IMR-90 (cell line): ENCODE measurements at regions not wholly inside any gene's neighbourhood (a gene's known extent, or its start where the extent isn't known, plus 50 kb on each side); places are given as distances from the start of the nearest gene placed in this dataset.
A peak's percentile ranks its signal among the peaks of the same experiment; 100 is the strongest.

Source experiments
- ATAC-seq: fragments of 200-7000 bp; cut with Tn5 transposase; 2 replicates; pipeline ENCODE4 v1.9.1; 2020; ENCODE audit warnings: low read depth, mild to moderate bottlenecking, moderate library complexity
- BruUV-seq: library from RNA; stranded (reverse); fragments of 400-500 nt; replicated peaks from 2 replicates; lab custom pipeline; 2021; lab: Mats Ljungman, UMichigan
- CTCF ChIA-PET: fragments of 300-600 bp; formaldehyde crosslinking; extraction: SDS; loops from one replicate; lab custom pipeline; 2021; ENCODE audit warnings: antibody characterized with exemption; lab: Yijun Ruan, JAX
- POLR2A ChIA-PET: fragments of 300-600 bp; sonication (Branson Sonifier 250); formaldehyde crosslinking; loops from one replicate; lab custom pipeline; 2022; ENCODE audit warnings: antibody characterized with exemption; ENCODE audit not compliant: unreplicated experiment; lab: Charles Lee
- DNase-seq: peaks from one replicate; pipeline ENCODE4 v3.0.0; 2013
- H2AFZ ChIP-seq: replicated peaks from 2 replicates; pipeline ENCODE3; 2013; ENCODE audit warnings: low read length, mild to moderate bottlenecking; ENCODE audit not compliant: poor library complexity
- H2AK5ac ChIP-seq: 2 replicates; pipeline ENCODE4 v1.6.1; 2013; ENCODE audit warnings: low read depth, low read length, inconsistent platforms
- H2AK9ac ChIP-seq: replicated peaks from 2 replicates; pipeline ENCODE3; 2013; ENCODE audit warnings: mild to moderate bottlenecking, low read depth, low read length, moderate library complexity; ENCODE audit not compliant: poor library complexity
- H2BK120ac ChIP-seq: 2 replicates; pipeline ENCODE4 v1.6.1; 2013; ENCODE audit warnings: low read depth, low read length, inconsistent platforms
- H2BK15ac ChIP-seq: 3 replicates; pipeline ENCODE4 v1.6.1; 2013; ENCODE audit warnings: low read depth, low read length, inconsistent platforms
- H2BK20ac ChIP-seq: 2 replicates; pipeline ENCODE4 v1.6.1; 2013; ENCODE audit warnings: low read depth, mild to moderate bottlenecking, inconsistent platforms, low read length, moderate library complexity
- H2BK5ac ChIP-seq: 2 replicates; pipeline ENCODE4 v1.6.1; 2013; ENCODE audit warnings: mild to moderate bottlenecking, low read depth, low read length, inconsistent platforms; ENCODE audit not compliant: poor library complexity, severe bottlenecking
- H3K14ac ChIP-seq: replicated peaks from 2 replicates; pipeline ENCODE4 v1.6.1; 2013; ENCODE audit warnings: low read depth, low read length, inconsistent platforms
- H3K18ac ChIP-seq: 2 replicates; pipeline ENCODE4 v1.6.1; 2013; ENCODE audit warnings: low read depth, low read length, control low read depth
- H3K23ac ChIP-seq: 2 replicates; pipeline ENCODE4 v1.6.1; 2013; ENCODE audit warnings: low read depth, low read length, inconsistent platforms
- H3K27ac ChIP-seq: 2 replicates; pipeline ENCODE4 v1.5.1; 2013; ENCODE audit warnings: mild to moderate bottlenecking, control low read depth, low read length; ENCODE audit not compliant: insufficient read depth
- H3K27me3 ChIP-seq: 2 replicates; pipeline ENCODE4 v1.6.1; 2013; ENCODE audit warnings: low read length; ENCODE audit not compliant: control insufficient read depth, insufficient read depth
- H3K36me3 ChIP-seq: 2 replicates; pipeline ENCODE4 v1.6.1; 2013; ENCODE audit warnings: low read length, mixed read lengths; ENCODE audit not compliant: control insufficient read depth, insufficient read depth
- H3K4ac ChIP-seq: 2 replicates; pipeline ENCODE4 v1.6.1; 2013; ENCODE audit warnings: low read depth, low read length, inconsistent platforms
- H3K4me1 ChIP-seq: 2 replicates; pipeline ENCODE4 v1.6.1; 2013; ENCODE audit warnings: low read length, mixed read lengths; ENCODE audit not compliant: control insufficient read depth, insufficient read depth
- H3K4me2 ChIP-seq: 2 replicates; pipeline ENCODE4 v1.6.1; 2013; ENCODE audit warnings: low read depth, mild to moderate bottlenecking, control low read depth, low read length, moderate library complexity
- H3K4me3 ChIP-seq: 2 replicates; pipeline ENCODE4 v1.5.1; 2013; ENCODE audit warnings: low read depth, mild to moderate bottlenecking, control low read depth, low read length, moderate library complexity; ENCODE audit not compliant: insufficient read depth
- H3K56ac ChIP-seq: 2 replicates; pipeline ENCODE4 v1.6.1; 2013; ENCODE audit warnings: low read length, inconsistent platforms; ENCODE audit not compliant: insufficient read depth; ENCODE audit errors: extremely low read depth
- H3K79me1 ChIP-seq, 2 experiments: 2 replicates each; pipeline ENCODE4 v1.6.1; 2013; ENCODE audit warnings: low read length in 2 of 2, inconsistent platforms in 1 of 2, low read depth in 1 of 2
- H3K9ac ChIP-seq: 2 replicates; pipeline ENCODE4 v1.6.1; 2013; ENCODE audit warnings: low read depth, low read length, control low read depth
- H3K9me1 ChIP-seq: 2 replicates; pipeline ENCODE4 v1.6.1; 2013; ENCODE audit warnings: low read length, inconsistent platforms; ENCODE audit not compliant: insufficient read depth
- H3K9me3 ChIP-seq: 2 replicates; pipeline ENCODE4 v1.6.1; 2013; ENCODE audit warnings: low read length; ENCODE audit not compliant: control insufficient read depth, insufficient read depth
- H4K20me1 ChIP-seq: 2 replicates; pipeline ENCODE4 v1.6.1; 2013; ENCODE audit warnings: low read length, inconsistent platforms; ENCODE audit not compliant: insufficient read depth
- H4K5ac ChIP-seq: 2 replicates; pipeline ENCODE4 v1.6.1; 2013; ENCODE audit warnings: mild to moderate bottlenecking, low read depth, low read length, control low read depth
- H4K8ac ChIP-seq, 2 experiments: 2 replicates each; pipeline ENCODE4 v1.6.1; 2013; ENCODE audit warnings: low read depth in 2 of 2, low read length in 2 of 2, control low read depth in 1 of 2, inconsistent platforms in 1 of 2
- H4K91ac ChIP-seq: 2 replicates; pipeline ENCODE4 v1.6.1; 2013; ENCODE audit warnings: low read depth, low read length, inconsistent platforms; ENCODE audit not compliant: insufficient read depth
- BHLHE40 ChIP-seq: fragments of 150-350 bp; IDR thresholded peaks from 2 replicates; pipeline ENCODE4 v1.6.1; 2016; ENCODE audit warnings: mild to moderate bottlenecking, low read depth, low read length
- CEBPB ChIP-seq: IDR thresholded peaks from 2 replicates; pipeline ENCODE4 v1.6.1; 2012; ENCODE audit warnings: low read depth, low read length, improper control_type of control experiment
- CHD1 ChIP-seq: IDR thresholded peaks from 2 replicates; pipeline ENCODE4 v1.6.1; 2012; ENCODE audit warnings: low read depth, low read length, improper control_type of control experiment
- CTCF ChIP-seq: conservative IDR thresholded peaks from 2 replicates; pipeline ENCODE4 v1.5.1; 2012; ENCODE audit warnings: mild to moderate bottlenecking, low read depth, low read length, improper control_type of control experiment
- ELK1 ChIP-seq: fragments of 150-350 bp; IDR thresholded peaks from 2 replicates; pipeline ENCODE4 v1.6.1; 2016; ENCODE audit warnings: low read depth, mild to moderate bottlenecking, low read length, moderate library complexity, borderline replicate concordance
- FOS ChIP-seq: fragments of 150-350 bp; IDR thresholded peaks from 2 replicates; pipeline ENCODE4 v1.6.1; 2016; ENCODE audit warnings: low read depth, low read length
- MAFK ChIP-seq: IDR thresholded peaks from 2 replicates; pipeline ENCODE4 v1.6.1; 2012; ENCODE audit warnings: low read depth, low read length, improper control_type of control experiment
- MAZ ChIP-seq: IDR thresholded peaks from 2 replicates; pipeline ENCODE4 v1.6.1; 2012; ENCODE audit warnings: low read depth, mild to moderate bottlenecking, low read length, improper control_type of control experiment, moderate library complexity, borderline replicate concordance
- MXI1 ChIP-seq: IDR thresholded peaks from 2 replicates; pipeline ENCODE4 v1.6.1; 2012; ENCODE audit warnings: low read depth, mild to moderate bottlenecking, low read length, moderate library complexity, borderline replicate concordance
- NFE2L2 ChIP-seq: fragments of 150-350 bp; IDR thresholded peaks from 2 replicates; pipeline ENCODE4 v1.6.1; 2016; ENCODE audit warnings: low read depth, mild to moderate bottlenecking, low read length
- POLR2A ChIP-seq: IDR thresholded peaks from 2 replicates; pipeline ENCODE4 v1.6.1; 2012; ENCODE audit warnings: mild to moderate bottlenecking, low read depth, low read length
- RAD21 ChIP-seq: IDR thresholded peaks from 2 replicates; pipeline ENCODE4 v1.6.1; 2012; ENCODE audit warnings: low read length, improper control_type of control experiment
- RCOR1 ChIP-seq: IDR thresholded peaks from 2 replicates; pipeline ENCODE4 v1.6.1; 2012; ENCODE audit warnings: mild to moderate bottlenecking, low read length, improper control_type of control experiment; ENCODE audit not compliant: insufficient replicate concordance
- RFX5 ChIP-seq: IDR thresholded peaks from 2 replicates; pipeline ENCODE4 v1.8.0; 2012; ENCODE audit warnings: low read depth, mild to moderate bottlenecking, low read length, moderate library complexity
- SMC3 ChIP-seq: fragments of 150-350 bp; IDR thresholded peaks from 2 replicates; pipeline ENCODE4 v1.6.1; 2016; ENCODE audit warnings: low read depth, mild to moderate bottlenecking, antibody characterized with exemption, low read length, moderate library complexity
- USF2 ChIP-seq: fragments of 150-350 bp; IDR thresholded peaks from 2 replicates; pipeline ENCODE4 v1.6.1; 2017; ENCODE audit warnings: mild to moderate bottlenecking, antibody characterized with exemption, low read length, low read depth
- WGBS, 2 experiments: methylation state at CpG; one replicate each; pipeline versions ENCODE4 v1.1.5 to v1.1.7; 2013; ENCODE audit warnings: missing lambda C conversion rate in 2 of 2; ENCODE audit not compliant: insufficient read length in 1 of 2; ENCODE audit errors: extremely low coverage in 2 of 2; 5-methylcytosine and 5-hydroxymethylcytosine counted together
- dilution Hi-C: fragments of 300-500 bp; cut with HindIII; formaldehyde crosslinking; loops from one replicate; pipeline ENCODE4 v1.14.3; 2018; ENCODE audit warnings: low sequenced_read_pairs; ENCODE audit not compliant: unreplicated experiment
- in situ Hi-C: fragments of 300-500 bp; cut with MboI; formaldehyde crosslinking; loops from 3 replicates; pipeline ENCODE4 v1.14.3; 2019; ENCODE audit warnings: low sequenced_read_pairs, inconsistent platforms, mixed read lengths
- intact Hi-C: fragments of 100-400 bp; cut with micrococcal nuclease; formaldehyde crosslinking; loops from 2 replicates; pipeline ENCODE4 v1.10.0; 2022

GRCh38 chr6:74256781-74257180, 560.8 kb downstream of the CD109 start:
- no peaks in the 10 kb centered on the region for H3K36me3 ChIP-seq
- H2BK5ac ChIP-seq = peak overlapping the region; percentile 41
- ChIA-PET POLR2A (no interaction called here), CTCF (interaction anchor here (0.8 to 1.0 kb wide), 2 partner anchors 9 to 169 kb away, joined by 3 to 4 read pairs; no protein-coding TSS in a partner anchor)
- H3K23ac ChIP-seq = peak overlapping the region; percentile 76
- no peaks in the 10 kb centered on the region for H3K27me3 ChIP-seq
- H3K4ac ChIP-seq = peak overlapping the region; percentile 77
- intact Hi-C loops (no loop called here), in situ Hi-C loops (no loop called here), dilution Hi-C loops (no loop called here)
- peak overlapping the region; percentile 74; the same call in 1 of the 2 replicates for H2AK5ac ChIP-seq
- peak overlapping the region; percentile 90 for H3K18ac ChIP-seq
- H3K4me3 ChIP-seq = no peak overlapping the region
- no peaks in the 10 kb centered on the region for H3K9me1 ChIP-seq
- H3K9ac ChIP-seq = peak overlapping the region; percentile 75
- TF ChIP-seq MAZ (no peak), CTCF (no peak), CHD1 (no peak), RAD21 (no peak), NFE2L2 (no peak), CEBPB (no peak), MXI1 (no peak), RCOR1 (no peak), USF2 (no peak), POLR2A (no peak), FOS (no peak), RFX5 (no peak), BHLHE40 (no peak), SMC3 (no peak), ELK1 (no peak), MAFK (no peak)
- peak overlapping the region; percentile 83 to 92; a peak in 3 of 4 replicates for H4K8ac ChIP-seq
- H2BK15ac ChIP-seq = peak overlapping the region; percentile 34; the same call in 2 of the 3 replicates
- peak overlapping the region; percentile 86 for H2BK120ac ChIP-seq
- peaks cover 4% of the 10 kb centered on the region for H3K4me1 ChIP-seq
- DNase-seq (no peak), ATAC-seq (peak; percentile 34)
- peak overlapping the region; percentile 24 for H2AFZ ChIP-seq
- H3K14ac ChIP-seq = peak overlapping the region; percentile 80
- no TSS peak for BruUV-seq
- H2BK20ac ChIP-seq = peak overlapping the region; percentile 80
- WGBS, 2 experiments = no CpG with 5 or more reads among the region's 2 CpGs
- peak overlapping the region; percentile 84 for H4K5ac ChIP-seq
- H3K4me2 ChIP-seq = peak overlapping the region; percentile 27
- no peak overlapping the region for H2AK9ac ChIP-seq
- no peaks in the 10 kb centered on the region for H4K20me1 ChIP-seq
- peak overlapping the region; percentile 61; the same call in 1 of the 2 replicates for H4K91ac ChIP-seq
- H3K56ac ChIP-seq = peak overlapping the region; percentile 75; the same call in 1 of the 2 replicates
- peak overlapping the region; percentile 99; the same call in 1 of the 2 replicates for H3K27ac ChIP-seq
- no peaks in the 10 kb centered on the region for H3K9me3 ChIP-seq
- H3K79me1 ChIP-seq = no peaks in the 10 kb centered on the region
